Medulla oblongata (tissue), 1 donor: ENCODE measurements at regions not wholly inside any gene's neighbourhood (a gene's known extent, or its start where the extent isn't known, plus 50 kb on each side); places are given as distances from the start of the nearest gene placed in this dataset.
"Not testable (repeated sequence)": the region's sequence is repeated elsewhere in the genome, so short reads cannot be mapped to it uniquely, and the experiment has no call there.

Experiments
- DNase-seq: peaks from one replicate; pipeline ENCODE4 v3.0.0-alpha.2; 2015; ENCODE audit errors: extremely low spot score

- not testable (repeated sequence) for DNase-seq
Observed at GRCh38 chr2:111287646-111288568, 167.2 kb downstream of the BCL2L11 start.

DNA sequence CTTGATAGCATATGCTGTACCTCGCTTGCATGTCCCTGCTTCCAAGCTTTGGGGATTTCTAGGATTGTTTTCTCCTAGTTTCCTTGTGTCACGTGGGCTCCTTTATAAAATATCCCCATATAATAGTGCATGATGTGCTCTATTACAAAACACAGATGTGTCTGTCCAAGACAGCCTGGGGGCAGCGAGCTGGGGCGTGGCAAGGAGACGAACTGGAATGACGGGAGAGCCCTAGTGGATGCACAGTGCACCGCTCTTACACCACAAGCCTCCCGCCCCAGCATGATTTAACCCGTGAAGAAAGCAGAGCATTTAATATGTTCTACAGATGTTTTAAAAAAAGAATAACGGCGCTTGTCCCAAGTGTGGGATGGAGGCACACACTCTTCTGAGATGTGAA lies 169.7 kb downstream of the BCL2L11 start:
- not testable (repeated sequence) for DNase-seq

DNA sequence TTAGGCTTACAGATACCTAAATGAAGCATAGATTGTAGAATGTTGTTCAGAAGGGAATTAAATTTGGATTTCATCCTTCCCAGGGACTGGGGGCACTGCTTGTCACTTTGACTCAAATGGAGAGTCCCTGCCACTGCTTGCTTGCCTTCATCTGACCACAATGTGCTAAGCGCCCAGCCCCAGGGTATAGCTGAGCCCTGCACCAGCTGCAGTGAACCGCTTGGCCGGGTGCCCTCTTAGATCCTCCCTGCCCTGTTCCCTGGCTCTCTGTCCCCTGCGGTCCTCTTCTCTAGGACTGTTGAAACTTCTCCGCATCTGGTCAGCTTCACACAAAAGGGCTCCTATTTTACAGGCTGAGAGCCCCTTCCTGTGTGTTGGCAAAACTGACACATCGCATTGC lies 170.9 kb downstream of the BCL2L11 start:
- DNase-seq: not testable (repeated sequence)

- not testable (repeated sequence) for DNase-seq
Observed at GRCh38 chr2:111292232-111292968, 171.7 kb downstream of the BCL2L11 start.

DNA sequence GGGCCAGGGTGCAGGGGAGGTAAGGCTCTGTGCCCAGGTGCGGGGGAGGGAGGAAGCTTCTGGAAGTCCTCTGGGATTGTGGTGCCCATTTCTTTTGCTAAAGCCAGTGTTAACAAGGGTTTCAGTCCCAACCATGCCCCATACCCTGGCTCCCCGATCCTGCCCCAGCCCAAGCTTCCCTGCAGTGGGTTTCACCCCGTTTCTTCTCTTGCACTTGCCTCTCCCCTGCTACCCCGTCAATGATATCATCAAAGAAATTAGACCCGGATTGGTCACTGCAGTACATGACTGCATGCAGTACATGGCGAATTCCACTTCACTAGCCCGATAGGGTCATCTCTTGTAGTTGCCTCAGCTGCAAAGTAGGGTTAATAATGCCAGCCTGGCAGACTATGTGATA lies 174.0 kb downstream of the BCL2L11 start:
- DNase-seq: not testable (repeated sequence)

GRCh38 chr2:111296122-111296804 lies 175.5 kb downstream of the BCL2L11 start:
- not testable (repeated sequence) for DNase-seq

- not testable (repeated sequence) for DNase-seq
Observed at GRCh38 chr2:111297128-111297527, 176.4 kb downstream of the BCL2L11 start.

DNA sequence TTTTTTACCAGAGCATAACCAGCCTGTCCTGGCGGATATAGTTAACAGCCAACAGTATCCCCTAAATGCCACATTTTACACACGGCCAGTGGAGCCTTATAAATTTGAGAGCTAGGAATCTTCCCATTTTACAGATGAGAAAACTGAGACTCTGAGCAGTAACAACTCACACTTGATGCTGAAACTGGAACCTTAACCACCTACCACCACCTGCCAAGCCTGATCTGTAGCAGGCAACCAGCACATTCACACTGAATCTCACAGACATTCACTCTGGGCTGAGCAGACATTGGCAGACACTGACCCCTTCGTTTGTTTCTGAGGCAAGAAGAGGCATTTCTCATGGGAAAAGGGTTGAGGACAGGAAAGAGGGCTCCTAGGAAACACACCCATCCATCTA lies 178.2 kb downstream of the BCL2L11 start:
- DNase-seq: not testable (repeated sequence)

- DNase-seq: not testable (repeated sequence)
Observed at GRCh38 chr2:111299635-111300034, 178.9 kb downstream of the BCL2L11 start.

- DNase-seq: not testable (repeated sequence)
Observed at GRCh38 chr2:111301677-111302076, 181.0 kb downstream of the BCL2L11 start.

- DNase-seq: not testable (repeated sequence)
Observed at GRCh38 chr2:111302397-111303218, 181.9 kb downstream of the BCL2L11 start.

- DNase-seq: not testable (repeated sequence)
Observed at GRCh38 chr2:111307302-111307701, 186.6 kb downstream of the BCL2L11 start.

- DNase-seq: not testable (repeated sequence)
Observed at GRCh38 chr2:111309231-111310075, 188.7 kb downstream of the BCL2L11 start.

GRCh38 chr2:111310395-111310794 lies 189.7 kb downstream of the BCL2L11 start:
- DNase-seq: not testable (repeated sequence)

GRCh38 chr2:111311568-111311967 lies 190.9 kb downstream of the BCL2L11 start:
- DNase-seq: not testable (repeated sequence)

DNA sequence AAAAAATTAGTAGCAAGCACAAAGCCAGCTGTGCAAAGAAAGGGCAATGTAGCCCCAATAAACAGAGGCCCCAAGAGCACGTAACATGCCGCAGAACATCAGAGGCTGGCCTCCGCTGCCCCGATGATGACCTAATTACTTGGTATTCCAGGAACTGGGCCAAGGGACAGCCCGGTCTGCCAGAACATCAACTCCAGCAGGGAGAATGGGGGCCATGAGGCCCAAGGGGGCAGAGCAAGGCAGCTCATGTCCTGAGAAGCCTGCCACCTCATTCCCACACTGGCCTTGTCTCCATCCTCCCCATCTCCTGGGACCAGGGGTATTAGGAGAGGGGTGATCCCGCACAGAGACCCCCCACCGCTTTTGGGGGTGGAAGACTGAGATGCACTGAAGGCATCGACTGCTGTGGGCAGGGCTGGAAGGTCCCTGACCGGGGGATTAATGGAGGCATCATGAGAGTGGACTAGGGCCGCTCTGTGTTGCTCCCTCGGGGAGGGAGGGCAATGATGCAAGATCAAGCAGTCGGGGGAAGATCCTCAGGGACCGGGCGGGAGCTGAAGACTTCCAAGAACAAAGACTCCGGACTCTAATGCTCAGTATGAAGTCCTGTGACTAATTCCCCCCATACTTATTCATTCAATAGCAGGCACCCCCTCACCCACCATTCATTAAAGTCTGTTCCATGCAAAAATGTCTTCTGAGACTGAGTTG lies 192.3 kb downstream of the BCL2L11 start:
- DNase-seq: peak; percentile 22

DNA sequence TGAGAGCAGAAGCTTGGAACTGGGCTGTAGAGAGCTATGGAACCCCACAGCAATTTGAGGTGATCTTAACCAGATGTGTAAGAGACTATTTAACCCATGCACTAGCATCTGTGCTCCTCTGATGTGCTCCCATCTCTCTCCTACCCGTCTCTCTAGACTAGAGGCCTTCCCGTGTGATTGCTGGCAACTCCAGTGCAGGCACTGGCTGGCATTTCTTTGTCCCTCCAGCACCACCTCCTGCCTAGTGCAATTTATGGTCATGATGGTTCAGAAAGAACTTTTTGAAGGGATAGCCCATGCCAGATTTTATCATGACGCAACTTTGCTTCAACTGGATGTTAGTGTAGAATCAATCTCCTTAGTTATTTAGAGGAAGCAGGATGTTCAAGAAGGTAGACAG lies 193.0 kb downstream of the BCL2L11 start:
- DNase-seq: not testable (repeated sequence)

DNA sequence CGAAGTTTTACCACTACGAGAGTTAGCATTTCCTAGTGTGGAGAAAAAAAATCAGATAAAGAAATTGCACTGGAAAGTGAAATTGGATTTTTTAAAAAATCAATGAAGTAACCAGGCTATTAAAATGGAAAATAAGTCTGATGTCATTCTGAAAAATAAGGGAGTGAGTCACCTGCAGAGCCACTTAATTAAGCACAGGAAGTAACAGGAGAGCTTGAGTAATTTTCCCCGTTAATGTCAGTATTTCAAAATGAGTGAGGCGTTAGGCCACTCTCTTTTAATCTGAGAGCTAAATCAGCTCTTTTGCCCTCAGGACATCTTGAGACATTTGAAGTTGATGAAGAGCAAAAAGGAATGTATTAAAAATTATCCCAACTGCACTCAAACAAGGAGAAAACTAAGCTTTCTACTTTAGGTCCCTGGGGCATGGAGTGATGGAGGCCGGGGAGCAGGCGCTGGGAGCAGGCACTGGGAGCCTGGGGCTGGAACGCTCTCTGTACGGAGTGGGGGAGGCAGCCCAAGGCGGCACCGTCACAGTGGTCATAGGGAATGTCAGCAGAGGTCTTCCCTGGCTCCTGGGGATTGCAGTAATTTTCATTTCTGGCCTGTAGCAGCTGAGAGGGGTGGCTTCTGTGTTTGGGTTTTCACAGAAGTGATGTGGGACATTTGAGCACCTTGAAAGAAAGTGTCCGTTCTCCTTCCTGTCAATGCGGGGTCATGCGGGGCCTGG lies 194.6 kb downstream of the BCL2L11 start:
- DNase-seq: not testable (repeated sequence)
